Upper lobe of right lung (tissue), 1 donor: ENCODE measurements at regions not wholly inside any gene's neighbourhood (a gene's known extent, or its start where the extent isn't known, plus 50 kb on each side); places are given as distances from the start of the nearest gene placed in this dataset.

ENCODE experiments used
- ATAC-seq: fragments of 200-7000 bp; cut with Tn5 transposase; one replicate; pipeline ENCODE4 v1.9.1; 2020; ENCODE audit warnings: mild to moderate bottlenecking, moderate library complexity
- DNase-seq: peaks from one replicate; pipeline ENCODE4 v3.0.0-alpha.2; 2020
- H3K27ac ChIP-seq: fragments of 200-600 bp; one replicate; pipeline ENCODE4 v1.8.0; 2022
- H3K27me3 ChIP-seq: fragments of 200-600 bp; one replicate; pipeline ENCODE4 v1.8.0; 2022; ENCODE audit warnings: mild to moderate bottlenecking
- H3K36me3 ChIP-seq: fragments of 200-600 bp; one replicate; pipeline ENCODE4 v1.8.0; 2022
- H3K4me1 ChIP-seq: fragments of 200-600 bp; one replicate; pipeline ENCODE4 v1.8.0; 2022
- H3K4me3 ChIP-seq: fragments of 200-600 bp; one replicate; pipeline ENCODE4 v1.8.0; 2022; ENCODE audit warnings: mild to moderate bottlenecking
- H3K9me3 ChIP-seq: fragments of 200-600 bp; one replicate; pipeline ENCODE4 v1.8.0; 2022
- CTCF ChIP-seq: fragments of 200-600 bp; IDR thresholded peaks from one replicate; pipeline ENCODE4 v1.8.0; 2022; ENCODE audit warnings: antibody characterized with exemption
- intact Hi-C: fragments of 100-400 bp; cut with DNase I; formaldehyde crosslinking; loops from one replicate; pipeline ENCODE4 v1.11.0; 2022
- donor health status: DM: no; HTN: yes; CAD: no; lungs with severe emphysema.

DNA sequence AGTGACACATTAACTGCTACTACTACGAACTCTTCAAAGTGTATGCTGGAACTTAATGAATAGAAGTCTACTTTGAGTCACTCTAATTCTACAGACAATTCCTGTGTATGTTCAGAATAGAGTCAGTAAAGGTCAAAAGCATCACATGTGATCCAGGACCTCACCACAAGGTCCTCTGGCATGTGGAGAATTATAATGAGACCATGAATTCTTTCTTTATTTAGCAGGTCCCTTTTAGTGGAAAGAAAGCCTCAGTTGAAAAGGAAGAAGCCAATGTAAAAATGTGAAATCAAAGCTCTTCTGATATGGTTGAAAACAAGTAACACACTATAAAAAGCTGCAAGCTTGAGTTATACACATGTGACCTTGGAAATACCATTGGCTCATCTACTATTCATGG is 1612.1 kb upstream of the GOT2 start:
- DNase-seq (no peak), ATAC-seq (no peak)
- H3K27me3 ChIP-seq, result no peaks in the 10 kb centered on the region
- H3K27ac ChIP-seq, result no peak overlapping the region
- H3K4me1 ChIP-seq, result no peaks in the 10 kb centered on the region
- H3K9me3 ChIP-seq, result no peaks in the 10 kb centered on the region
- no peaks in the 10 kb centered on the region for H3K36me3 ChIP-seq
- intact Hi-C loops, result no loop called here
- H3K4me3 ChIP-seq, result no peak overlapping the region
- no peak for TF ChIP-seq CTCF

- intact Hi-C loops, result no loop called here
- no peaks in the 10 kb centered on the region for H3K9me3 ChIP-seq
- no peak for ATAC-seq
These were observed 1603.6 kb upstream of the GOT2 start for GRCh38 chr16:60337671-60338070.

GRCh38 chr16:60331168-60331567 is 1597.1 kb upstream of the GOT2 start:
- no peak for ATAC-seq

More at GRCh38 chr16:60337671-60338070, 1603.6 kb upstream of the GOT2 start:
- no peak for TF ChIP-seq CTCF
- H3K4me1 ChIP-seq, result no peaks in the 10 kb centered on the region
- H3K4me3 ChIP-seq, result no peak overlapping the region
- H3K36me3 ChIP-seq, result no peaks in the 10 kb centered on the region
- no peak overlapping the region for H3K27ac ChIP-seq
- no peak for DNase-seq
- no peaks in the 10 kb centered on the region for H3K27me3 ChIP-seq

DNA sequence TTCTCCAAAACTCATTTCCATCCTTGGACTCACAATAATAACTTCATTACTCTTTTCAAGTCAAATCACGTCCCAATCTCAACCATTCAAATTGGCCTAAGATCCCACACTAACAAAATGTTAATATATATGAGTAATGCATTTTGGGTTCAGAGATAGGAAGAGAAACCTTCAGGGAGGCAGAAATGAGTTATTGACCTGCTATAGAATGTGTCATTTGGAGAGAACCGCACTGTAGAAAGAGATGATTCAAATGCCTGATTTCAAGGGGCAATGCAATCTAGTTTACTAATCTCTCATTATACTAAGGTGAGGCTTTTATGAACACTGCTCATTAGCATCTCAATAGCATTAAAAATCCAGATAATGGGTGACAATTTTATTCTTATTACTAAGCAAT is 1595.0 kb upstream of the GOT2 start:
- no peak overlapping the region for H3K4me3 ChIP-seq
- H3K27me3 ChIP-seq, result no peaks in the 10 kb centered on the region
- H3K9me3 ChIP-seq, result no peaks in the 10 kb centered on the region
- DNase-seq, result no peak
- no peaks in the 10 kb centered on the region for H3K36me3 ChIP-seq
- no peak for TF ChIP-seq CTCF
- no peak for ATAC-seq
- no peaks in the 10 kb centered on the region for H3K4me1 ChIP-seq
- intact Hi-C loops, result no loop called here
- no peak overlapping the region for H3K27ac ChIP-seq

More at GRCh38 chr16:60331168-60331567, 1597.1 kb upstream of the GOT2 start:
- H3K36me3 ChIP-seq, result no peaks in the 10 kb centered on the region
- no peaks in the 10 kb centered on the region for H3K27me3 ChIP-seq
- H3K27ac ChIP-seq, result no peak overlapping the region
- intact Hi-C loops, result no loop called here
- no peak for DNase-seq
- TF ChIP-seq CTCF, result no peak
- H3K4me1 ChIP-seq, result no peaks in the 10 kb centered on the region
- no peaks in the 10 kb centered on the region for H3K9me3 ChIP-seq
- H3K4me3 ChIP-seq, result no peak overlapping the region

DNA sequence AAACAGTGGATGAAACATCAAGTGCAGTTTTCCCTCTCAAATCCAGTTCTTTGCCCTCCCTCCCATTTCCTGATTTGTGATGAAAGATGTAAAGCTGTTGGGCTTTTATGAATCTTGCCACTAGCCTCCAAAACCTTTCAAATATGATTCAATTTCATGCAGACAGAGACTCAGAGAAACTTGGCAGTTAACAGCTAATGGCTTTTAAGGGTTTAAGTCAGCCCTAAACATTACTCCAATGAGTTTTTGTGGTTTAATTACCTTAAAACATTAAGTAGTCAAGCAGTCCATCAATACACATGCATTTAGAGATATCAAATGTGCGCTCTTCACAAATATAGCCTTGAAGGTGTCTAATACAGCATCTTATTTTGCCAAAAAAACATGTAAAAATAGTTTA is 1594.0 kb upstream of the GOT2 start:
- Histone ChIP-seq H3K4me1 (no peaks in the 10 kb centered on the region), H3K4me3 (no peak overlapping the region), H3K36me3 (no peaks in the 10 kb centered on the region), H3K27me3 (no peaks in the 10 kb centered on the region), H3K9me3 (no peaks in the 10 kb centered on the region), H3K27ac (no peak overlapping the region)
- no peak for TF ChIP-seq CTCF
- ATAC-seq (no peak), DNase-seq (no peak)
- intact Hi-C loops, result no loop called here

GRCh38 chr16:60318486-60318885 is 1584.4 kb upstream of the GOT2 start:
- Histone ChIP-seq H3K36me3 (no peaks in the 10 kb centered on the region), H3K4me3 (no peak overlapping the region), H3K9me3 (no peaks in the 10 kb centered on the region), H3K4me1 (no peaks in the 10 kb centered on the region), H3K27me3 (no peaks in the 10 kb centered on the region), H3K27ac (no peak overlapping the region)
- intact Hi-C loops, result no loop called here
- ATAC-seq (no peak), DNase-seq (no peak)
- no peak for TF ChIP-seq CTCF
